Caco-2 (cell line): ENCODE measurements at regions not wholly inside any gene's neighbourhood (a gene's known extent, or its start where the extent isn't known, plus 50 kb on each side); places are given as distances from the start of the nearest gene placed in this dataset.

Experiments used
- BruUV-seq: library from RNA; stranded (reverse); fragments of 400-500 nt; replicated peaks from 2 replicates; lab custom pipeline; 2021; lab: Mats Ljungman, UMichigan
- CTCF ChIA-PET: fragments of 300-600 bp; sonication (Branson Sonifier 250); formaldehyde crosslinking; loops from one replicate; lab custom pipeline; 2022; ENCODE audit warnings: antibody characterized with exemption; lab: Charles Lee
- POLR2A ChIA-PET: fragments of 300-600 bp; sonication (Branson Sonifier 250); formaldehyde crosslinking; loops from one replicate; lab custom pipeline; 2022; ENCODE audit warnings: antibody characterized with exemption; lab: Charles Lee
- DNase-seq, 2 experiments: peaks; one replicate each; pipeline versions ENCODE4 v3.0.0 to v3.0.0-alpha.2; 2020 to 2022
- H3K27me3 ChIP-seq: replicated peaks from 2 replicates; pipeline ENCODE4 v1.6.0; 2011; ENCODE audit warnings: low read length; ENCODE audit not compliant: control insufficient read depth, insufficient read depth
- H3K36me3 ChIP-seq: 2 replicates; pipeline ENCODE4 v1.5.1; 2011; ENCODE audit warnings: low read length; ENCODE audit not compliant: control insufficient read depth, insufficient read depth
- H3K4me1 ChIP-seq: fragments of 250-450 bp; sonication (Bioruptor Pico); 2 replicates; pipeline ENCODE4 v1.5.1; 2020; ENCODE audit warnings: mild to moderate bottlenecking
- H3K4me3 ChIP-seq: 2 replicates; pipeline ENCODE4 v1.5.1; 2011; ENCODE audit warnings: low read depth, mild to moderate bottlenecking, control low read depth, low read length
- H3K9me3 ChIP-seq: fragments of 250-450 bp; sonication (Bioruptor Pico); 2 replicates; pipeline ENCODE4 v1.5.1; 2020; ENCODE audit warnings: mild to moderate bottlenecking, moderate library complexity
- H3K27ac Mint-ChIP-seq: one replicate; pipeline ENCODE4 v1.8.0; 2022; ENCODE audit warnings: mixed read lengths; ENCODE audit not compliant: unreplicated experiment
- H3K27me3 Mint-ChIP-seq: one replicate; pipeline ENCODE4 v1.8.0; 2022; ENCODE audit warnings: mixed read lengths; ENCODE audit not compliant: insufficient read depth, unreplicated experiment
- H3K36me3 Mint-ChIP-seq: one replicate; pipeline ENCODE4 v1.8.0; 2022; ENCODE audit warnings: mild to moderate bottlenecking, mixed read lengths; ENCODE audit not compliant: insufficient read depth, unreplicated experiment
- H3K4me1 Mint-ChIP-seq: one replicate; pipeline ENCODE4 v1.8.0; 2022; ENCODE audit warnings: low read depth, mixed read lengths; ENCODE audit not compliant: unreplicated experiment
- H3K4me3 Mint-ChIP-seq: one replicate; pipeline ENCODE4 v1.8.0; 2022; ENCODE audit warnings: mild to moderate bottlenecking, moderate library complexity, mixed read lengths; ENCODE audit not compliant: unreplicated experiment
- H3K9me3 Mint-ChIP-seq: one replicate; pipeline ENCODE4 v1.8.0; 2022; ENCODE audit warnings: mixed read lengths; ENCODE audit not compliant: unreplicated experiment
- intact Hi-C: fragments of 100-400 bp; cut with micrococcal nuclease; formaldehyde crosslinking; loops from one replicate; pipeline ENCODE4 v1.10.0; 2022; ENCODE audit not compliant: unreplicated experiment
- TF ChIP-seq, protein P1 (sequence below), 2 experiments: fragments of 200-600 bp in 1 of 2; IDR thresholded peaks; 1 replicate in 1 of 2; 2 replicates in 1 of 2; pipeline versions ENCODE4 v1.5.1 to v1.8.0; 2011 to 2022; ENCODE audit warnings: antibody characterized with exemption in 1 of 2, control low read depth in 1 of 2, inconsistent platforms in 1 of 2, low read depth in 1 of 2, low read length in 1 of 2, mild to moderate bottlenecking in 1 of 2, moderate library complexity in 1 of 2; ENCODE audit not compliant: insufficient read depth in 1 of 2, severe bottlenecking in 1 of 2, unreplicated experiment in 1 of 2

DNA sequence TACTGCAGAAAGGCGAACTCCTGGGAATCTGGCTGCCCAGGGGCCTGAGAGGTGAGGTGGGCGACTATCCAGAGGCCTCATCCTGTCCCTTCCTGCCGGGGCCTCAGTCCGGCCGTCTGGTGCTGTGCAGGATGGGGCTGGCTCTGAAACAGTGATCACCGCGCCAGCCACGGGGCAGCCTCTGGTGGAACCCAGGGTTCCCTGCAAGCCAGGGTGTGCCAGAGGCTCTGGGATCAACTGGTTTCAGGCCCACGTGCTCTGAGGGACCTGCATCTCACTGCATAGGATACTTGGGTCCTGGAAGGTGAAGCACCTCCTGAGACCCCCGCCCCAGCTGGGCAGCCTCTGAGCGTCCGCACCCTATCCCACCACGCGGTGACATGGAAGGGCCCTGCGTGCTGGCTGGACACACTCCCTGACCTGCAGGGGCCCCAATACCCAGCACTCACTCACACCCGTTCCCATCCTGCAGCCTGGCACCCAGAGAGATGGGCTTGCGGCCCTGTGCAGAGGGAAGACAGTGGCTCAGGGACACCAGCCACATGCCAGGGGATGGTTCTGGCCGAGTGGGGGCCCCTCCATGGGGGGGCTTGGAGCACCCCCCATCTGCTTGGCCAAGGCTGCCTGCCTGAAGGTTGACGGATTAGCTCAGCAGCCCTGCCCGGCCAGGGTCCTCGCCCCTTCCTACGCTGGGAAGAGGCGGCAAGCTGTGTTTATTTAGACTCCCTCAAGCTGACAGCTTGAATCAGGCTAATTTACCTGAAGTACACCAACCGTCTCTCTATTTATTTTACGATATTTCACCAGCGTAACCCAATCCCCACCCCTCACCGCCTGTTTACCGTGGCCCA lies 64.3 kb upstream of the TTC34 start:
- no peak overlapping the region for H3K4me3 Mint-ChIP-seq
- no peaks in the 10 kb centered on the region for H3K9me3 Mint-ChIP-seq
- no peaks in the 10 kb centered on the region for H3K4me1 ChIP-seq
- H3K27ac Mint-ChIP-seq: no peak overlapping the region
- no peak for DNase-seq
- H3K9me3 ChIP-seq: no peaks in the 10 kb centered on the region
- H3K36me3 ChIP-seq: no peaks in the 10 kb centered on the region
- H3K27me3 Mint-ChIP-seq: peaks cover 4% of the 10 kb centered on the region
- no peak overlapping the region for H3K4me3 ChIP-seq
- no peaks in the 10 kb centered on the region for H3K36me3 Mint-ChIP-seq
- BruUV-seq: no TSS peak
- H3K27me3 ChIP-seq: no peaks in the 10 kb centered on the region
- TF ChIP-seq, protein P1, sequence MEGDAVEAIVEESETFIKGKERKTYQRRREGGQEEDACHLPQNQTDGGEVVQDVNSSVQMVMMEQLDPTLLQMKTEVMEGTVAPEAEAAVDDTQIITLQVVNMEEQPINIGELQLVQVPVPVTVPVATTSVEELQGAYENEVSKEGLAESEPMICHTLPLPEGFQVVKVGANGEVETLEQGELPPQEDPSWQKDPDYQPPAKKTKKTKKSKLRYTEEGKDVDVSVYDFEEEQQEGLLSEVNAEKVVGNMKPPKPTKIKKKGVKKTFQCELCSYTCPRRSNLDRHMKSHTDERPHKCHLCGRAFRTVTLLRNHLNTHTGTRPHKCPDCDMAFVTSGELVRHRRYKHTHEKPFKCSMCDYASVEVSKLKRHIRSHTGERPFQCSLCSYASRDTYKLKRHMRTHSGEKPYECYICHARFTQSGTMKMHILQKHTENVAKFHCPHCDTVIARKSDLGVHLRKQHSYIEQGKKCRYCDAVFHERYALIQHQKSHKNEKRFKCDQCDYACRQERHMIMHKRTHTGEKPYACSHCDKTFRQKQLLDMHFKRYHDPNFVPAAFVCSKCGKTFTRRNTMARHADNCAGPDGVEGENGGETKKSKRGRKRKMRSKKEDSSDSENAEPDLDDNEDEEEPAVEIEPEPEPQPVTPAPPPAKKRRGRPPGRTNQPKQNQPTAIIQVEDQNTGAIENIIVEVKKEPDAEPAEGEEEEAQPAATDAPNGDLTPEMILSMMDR (IDR thresholded peaks at IDR 0.05; ENCODE audit: insufficient read depth in 1 of 2, low read depth in 1 of 2, low read length in 1 of 2, severe bottlenecking in 1 of 2, unreplicated experiment in 1 of 2): no peak
- H3K4me1 Mint-ChIP-seq: no peaks in the 10 kb centered on the region
- ChIA-PET POLR2A (no interaction called here), CTCF (no interaction called here)
- intact Hi-C loops: no loop called here

DNA sequence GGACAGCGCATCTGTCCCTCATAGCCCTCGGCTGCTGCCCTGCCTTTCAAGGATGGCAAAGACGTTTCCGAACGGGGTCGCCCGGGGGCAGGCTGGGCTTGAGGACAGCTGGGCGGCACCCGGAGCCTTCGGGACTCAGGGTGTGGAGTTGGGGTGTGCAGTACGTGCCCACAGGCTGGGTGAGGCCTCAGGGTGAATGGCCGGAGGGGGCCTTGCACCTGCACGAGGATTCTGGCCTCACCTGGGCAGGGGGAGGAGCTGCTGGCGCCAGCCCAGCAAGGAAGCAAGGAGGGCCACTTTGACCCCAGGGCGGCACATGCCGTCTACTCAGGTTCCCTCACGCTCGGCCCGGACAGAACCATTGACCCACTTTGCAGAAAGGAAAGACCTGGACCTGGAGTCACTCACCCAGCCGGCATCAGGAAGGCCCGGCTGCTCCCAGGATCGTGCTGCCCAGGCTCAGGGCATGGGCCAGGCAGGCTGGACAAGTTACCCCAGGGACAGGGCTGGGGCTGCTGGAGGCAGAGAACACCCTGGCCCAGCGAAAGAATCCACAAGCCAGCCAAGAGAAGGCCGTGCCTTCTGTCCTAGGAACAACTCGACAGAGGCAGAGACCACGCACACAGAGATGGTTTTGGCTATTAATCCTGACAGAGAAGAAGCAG lies 65.1 kb upstream of the TTC34 start:
- H3K36me3 Mint-ChIP-seq: no peaks in the 10 kb centered on the region
- Histone ChIP-seq H3K4me1 (no peaks in the 10 kb centered on the region), H3K27me3 (no peaks in the 10 kb centered on the region), H3K4me3 (no peak overlapping the region), H3K9me3 (no peaks in the 10 kb centered on the region), H3K36me3 (no peaks in the 10 kb centered on the region)
- intact Hi-C loops: no loop called here
- H3K9me3 Mint-ChIP-seq: no peaks in the 10 kb centered on the region
- TF ChIP-seq, protein P1 (IDR thresholded peaks at IDR 0.05; ENCODE audit: insufficient read depth in 1 of 2, low read depth in 1 of 2, low read length in 1 of 2, severe bottlenecking in 1 of 2, unreplicated experiment in 1 of 2): no peak
- H3K4me3 Mint-ChIP-seq: no peak overlapping the region
- BruUV-seq: no TSS peak
- no peaks in the 10 kb centered on the region for H3K4me1 Mint-ChIP-seq
- ChIA-PET CTCF (no interaction called here), POLR2A (no interaction called here)
- no peak overlapping the region for H3K27ac Mint-ChIP-seq
- no peak for DNase-seq
- H3K27me3 Mint-ChIP-seq: peaks cover 4% of the 10 kb centered on the region

DNA sequence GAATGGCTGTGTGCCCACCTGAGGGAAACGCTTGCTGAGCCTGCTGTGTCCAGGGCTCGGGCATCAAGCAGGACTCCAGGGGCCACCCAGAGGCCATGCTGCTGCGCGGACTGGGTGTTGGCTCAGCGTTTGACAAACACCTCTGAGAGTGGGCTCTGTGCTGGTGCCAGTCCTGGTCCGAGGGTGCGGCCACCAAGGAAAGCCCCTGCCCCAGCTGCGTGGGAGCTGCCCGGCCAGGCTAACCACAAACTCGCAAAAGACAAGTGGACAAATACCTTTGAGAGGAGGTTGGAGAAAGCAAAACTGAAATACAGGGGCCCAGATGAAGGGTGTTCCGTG lies 65.6 kb upstream of the TTC34 start:
- BruUV-seq: no TSS peak
- intact Hi-C loops: no loop called here
- H3K36me3 Mint-ChIP-seq: no peaks in the 10 kb centered on the region
- no peaks in the 10 kb centered on the region for H3K9me3 ChIP-seq
- no peaks in the 10 kb centered on the region for H3K36me3 ChIP-seq
- ChIA-PET CTCF (no interaction called here), POLR2A (no interaction called here)
- no peaks in the 10 kb centered on the region for H3K4me1 Mint-ChIP-seq
- H3K4me3 Mint-ChIP-seq: no peak overlapping the region
- H3K27me3 ChIP-seq: no peaks in the 10 kb centered on the region
- peaks cover 4% of the 10 kb centered on the region for H3K27me3 Mint-ChIP-seq
- H3K27ac Mint-ChIP-seq: no peak overlapping the region
- DNase-seq: no peak
- H3K9me3 Mint-ChIP-seq: no peaks in the 10 kb centered on the region
- H3K4me1 ChIP-seq: no peaks in the 10 kb centered on the region
- TF ChIP-seq, protein P1 (IDR thresholded peaks at IDR 0.05; ENCODE audit: insufficient read depth in 1 of 2, low read depth in 1 of 2, low read length in 1 of 2, severe bottlenecking in 1 of 2, unreplicated experiment in 1 of 2): no peak
- H3K4me3 ChIP-seq: no peak overlapping the region
